ENCODE measurements at regions not wholly inside any gene's neighbourhood (a gene's known extent, or its start where the extent isn't known, plus 50 kb on each side); places are given as distances from the start of the nearest gene placed in this dataset.
"Not testable (repeated sequence)": the region's sequence is repeated elsewhere in the genome, so short reads cannot be mapped to it uniquely, and the experiment has no call there.

DNA sequence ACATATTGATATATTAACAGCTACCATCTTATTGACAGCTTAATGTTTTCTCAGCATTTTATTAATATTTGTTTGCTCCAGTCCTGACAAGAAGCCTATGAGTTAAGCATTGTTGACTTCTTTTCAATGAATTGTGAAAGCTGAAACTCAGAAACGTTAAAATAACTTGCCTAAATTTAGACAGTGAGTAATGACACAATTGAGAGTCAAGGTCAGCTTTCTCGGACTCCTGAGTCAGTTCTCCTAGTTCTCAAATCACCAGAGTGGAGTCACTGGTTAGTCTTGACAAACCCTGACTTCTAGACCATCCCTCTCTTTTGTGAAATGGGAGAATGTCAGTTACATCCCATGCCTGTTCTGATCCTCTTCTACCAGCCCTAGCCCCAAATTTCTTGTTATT is 222.7 kb upstream of the ACO1 start:
- no peak overlapping the region for H3K4me3 ChIP-seq (ENCODE audit: low read depth, low read length)
- H3K27me3 ChIP-seq (ENCODE audit: control insufficient read depth, insufficient read depth, low read length) = no peaks in the 10 kb centered on the region
- no peaks in the 10 kb centered on the region for H3K36me3 ChIP-seq (ENCODE audit: control insufficient read depth, insufficient read depth, low read length)
- TF ChIP-seq, protein P1, sequence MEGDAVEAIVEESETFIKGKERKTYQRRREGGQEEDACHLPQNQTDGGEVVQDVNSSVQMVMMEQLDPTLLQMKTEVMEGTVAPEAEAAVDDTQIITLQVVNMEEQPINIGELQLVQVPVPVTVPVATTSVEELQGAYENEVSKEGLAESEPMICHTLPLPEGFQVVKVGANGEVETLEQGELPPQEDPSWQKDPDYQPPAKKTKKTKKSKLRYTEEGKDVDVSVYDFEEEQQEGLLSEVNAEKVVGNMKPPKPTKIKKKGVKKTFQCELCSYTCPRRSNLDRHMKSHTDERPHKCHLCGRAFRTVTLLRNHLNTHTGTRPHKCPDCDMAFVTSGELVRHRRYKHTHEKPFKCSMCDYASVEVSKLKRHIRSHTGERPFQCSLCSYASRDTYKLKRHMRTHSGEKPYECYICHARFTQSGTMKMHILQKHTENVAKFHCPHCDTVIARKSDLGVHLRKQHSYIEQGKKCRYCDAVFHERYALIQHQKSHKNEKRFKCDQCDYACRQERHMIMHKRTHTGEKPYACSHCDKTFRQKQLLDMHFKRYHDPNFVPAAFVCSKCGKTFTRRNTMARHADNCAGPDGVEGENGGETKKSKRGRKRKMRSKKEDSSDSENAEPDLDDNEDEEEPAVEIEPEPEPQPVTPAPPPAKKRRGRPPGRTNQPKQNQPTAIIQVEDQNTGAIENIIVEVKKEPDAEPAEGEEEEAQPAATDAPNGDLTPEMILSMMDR (IDR thresholded peaks at IDR 0.05; ENCODE audit: insufficient read depth, low read length, poor library complexity, severe bottlenecking) = no peak
- no peak for DNase-seq (ENCODE audit: low read depth)

DNA sequence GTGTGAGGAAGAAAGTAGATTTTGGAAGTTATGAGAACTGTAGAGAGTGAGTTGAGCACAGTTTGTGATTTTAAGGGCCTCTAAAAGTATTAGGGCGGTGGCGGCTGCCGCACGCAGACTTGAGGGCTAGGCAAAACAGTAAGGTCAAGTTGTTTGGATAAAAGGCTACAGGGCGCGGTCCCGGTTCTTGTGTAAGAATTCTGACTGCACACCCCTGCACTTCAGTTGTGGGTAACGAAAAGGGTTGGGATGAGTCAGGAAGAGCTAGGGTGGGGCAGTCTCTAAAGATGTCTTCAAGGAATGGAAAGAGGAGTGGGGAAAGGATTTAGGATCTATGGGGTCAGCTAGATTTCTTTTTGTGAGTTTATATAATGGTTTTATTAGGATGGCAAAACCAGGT is 218.1 kb upstream of the ACO1 start:
- DNase-seq (ENCODE audit: low read depth); H3K4me3 ChIP-seq (ENCODE audit: low read depth, low read length); H3K27me3 ChIP-seq (ENCODE audit: control insufficient read depth, insufficient read depth, low read length); H3K36me3 ChIP-seq (ENCODE audit: control insufficient read depth, insufficient read depth, low read length): not testable (repeated sequence)

DNA sequence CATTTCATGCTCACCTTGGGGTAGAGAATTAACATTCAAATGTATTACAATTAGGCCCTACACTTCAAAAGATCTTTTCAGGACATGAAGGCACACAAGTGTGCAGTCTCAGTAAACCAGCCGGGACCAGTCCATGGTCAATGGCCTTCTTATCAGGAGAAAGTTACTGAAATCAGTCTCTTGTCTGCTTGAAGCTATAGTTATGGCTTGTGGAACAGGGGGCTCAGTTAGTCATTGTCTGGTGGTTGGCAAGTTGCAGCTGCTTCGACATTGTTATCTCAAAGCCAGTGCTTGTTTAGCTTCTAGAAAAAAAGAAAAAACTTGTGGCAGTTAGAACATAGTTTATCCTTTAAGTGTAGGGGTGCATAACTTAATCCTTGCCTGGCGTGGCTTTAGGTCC is 213.1 kb upstream of the ACO1 start:
- TF ChIP-seq, protein P1 (IDR thresholded peaks at IDR 0.05; ENCODE audit: insufficient read depth, low read length, poor library complexity, severe bottlenecking) = no peak
- Histone ChIP-seq H3K27me3 (ENCODE audit: control insufficient read depth, insufficient read depth, low read length) (no peaks in the 10 kb centered on the region), H3K4me3 (ENCODE audit: low read depth, low read length) (no peak overlapping the region), H3K36me3 (ENCODE audit: control insufficient read depth, insufficient read depth, low read length) (no peaks in the 10 kb centered on the region)
- DNase-seq (ENCODE audit: low read depth) = no peak

DNA sequence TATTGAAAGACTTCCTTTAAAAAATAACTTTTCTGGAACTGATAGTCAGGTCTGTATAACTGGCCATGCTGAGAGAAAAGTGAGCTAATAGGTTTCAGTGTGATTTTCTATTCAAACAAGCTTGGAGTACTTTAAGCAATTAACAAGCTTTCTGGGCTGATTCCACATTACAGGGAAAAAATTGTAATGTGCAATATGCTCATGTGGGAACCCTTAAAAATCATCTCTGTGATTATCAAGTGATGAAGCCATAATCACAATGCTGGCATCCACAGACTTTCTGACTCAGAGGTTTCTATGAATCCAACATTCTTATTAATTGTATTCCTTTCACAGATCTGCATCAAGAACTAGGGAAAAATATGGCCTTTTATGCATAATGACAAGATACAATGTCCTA is 212.2 kb upstream of the ACO1 start:
- Histone ChIP-seq H3K36me3 (ENCODE audit: control insufficient read depth, insufficient read depth, low read length) (no peaks in the 10 kb centered on the region), H3K4me3 (ENCODE audit: low read depth, low read length) (no peak overlapping the region), H3K27me3 (ENCODE audit: control insufficient read depth, insufficient read depth, low read length) (no peaks in the 10 kb centered on the region)
- TF ChIP-seq, protein P1 (IDR thresholded peaks at IDR 0.05; ENCODE audit: insufficient read depth, low read length, poor library complexity, severe bottlenecking) = no peak
- DNase-seq (ENCODE audit: low read depth) = no peak

DNA sequence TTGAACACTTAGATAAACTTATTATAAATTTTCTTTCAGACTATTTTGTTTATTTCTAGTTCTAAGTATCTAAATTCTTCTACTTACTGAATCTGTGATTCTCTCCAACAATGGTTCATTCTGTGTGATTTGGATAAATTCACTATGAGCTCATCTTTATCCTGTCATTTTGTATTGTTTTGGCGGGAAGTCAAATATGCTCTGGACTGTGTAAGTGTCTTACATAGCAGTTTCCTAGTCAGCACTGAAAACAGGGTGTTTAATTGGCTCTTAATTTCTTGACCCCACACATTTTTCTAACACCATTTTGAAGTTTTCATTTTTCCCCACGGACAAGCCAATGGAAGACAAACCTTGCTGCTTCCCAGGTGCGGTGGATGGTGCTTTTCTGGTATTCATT is 207.0 kb upstream of the ACO1 start:
- no peak overlapping the region for H3K4me3 ChIP-seq (ENCODE audit: low read depth, low read length)
- no peaks in the 10 kb centered on the region for H3K27me3 ChIP-seq (ENCODE audit: control insufficient read depth, insufficient read depth, low read length)
- no peaks in the 10 kb centered on the region for H3K36me3 ChIP-seq (ENCODE audit: control insufficient read depth, insufficient read depth, low read length)
- no peak for DNase-seq (ENCODE audit: low read depth)
- TF ChIP-seq, protein P1 (IDR thresholded peaks at IDR 0.05; ENCODE audit: insufficient read depth, low read length, poor library complexity, severe bottlenecking) = no peak

DNA sequence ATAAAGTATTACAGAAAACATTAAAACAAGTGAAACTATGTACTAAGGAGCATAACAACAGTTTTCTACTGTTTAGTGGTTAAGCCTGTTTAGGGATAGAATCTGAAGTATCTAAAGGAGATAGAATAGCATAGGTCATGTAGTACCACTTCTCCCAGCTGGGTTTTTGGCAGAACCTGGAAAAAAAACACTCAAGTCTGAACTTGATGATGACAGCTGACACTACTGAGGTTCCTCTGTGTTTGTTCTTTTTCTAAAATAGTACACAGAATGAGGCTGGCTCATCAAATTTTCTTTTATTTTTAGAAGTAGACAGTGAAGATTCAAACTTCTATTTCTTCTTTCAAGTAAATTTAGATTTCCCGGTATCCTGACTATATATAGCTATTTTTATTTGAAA is 203.8 kb upstream of the ACO1 start:
- no peaks in the 10 kb centered on the region for H3K36me3 ChIP-seq (ENCODE audit: control insufficient read depth, insufficient read depth, low read length)
- no peak for DNase-seq (ENCODE audit: low read depth)

More for the DNA sequence above, 203.8 kb upstream of the ACO1 start:
- no peak overlapping the region for H3K4me3 ChIP-seq (ENCODE audit: low read depth, low read length)
- no peaks in the 10 kb centered on the region for H3K27me3 ChIP-seq (ENCODE audit: control insufficient read depth, insufficient read depth, low read length)
- TF ChIP-seq, protein P1 (IDR thresholded peaks at IDR 0.05; ENCODE audit: insufficient read depth, low read length, poor library complexity, severe bottlenecking) = no peak

Data from kidney epithelial cell (primary cell).